Upper lobe of left lung (tissue), 4 donors: ENCODE measurements at regions not wholly inside any gene's neighbourhood (a gene's known extent, or its start where the extent isn't known, plus 50 kb on each side); places are given as distances from the start of the nearest gene placed in this dataset.
"Not testable (repeated sequence)": the region's sequence is repeated elsewhere in the genome, so short reads cannot be mapped to it uniquely, and the experiment has no call there.

ENCODE experiments used
- EP300 ChIP-seq, 4 donors: sonication (generic); formaldehyde crosslinking; IDR thresholded peaks; one replicate each; pipeline ENCODE4 v1.5.1; 2017; ENCODE audit warnings: antibody characterized with exemption in 4 of 4, control low read depth in 2 of 4
- POLR2A ChIP-seq, 4 donors: fragments of 450-650 bp; IDR thresholded peaks; one replicate each; pipeline ENCODE4 v1.5.1; 2016 to 2017; ENCODE audit warnings: antibody characterized with exemption in 4 of 4, mild to moderate bottlenecking in 2 of 4
- POLR2AphosphoS5 ChIP-seq, 2 donors: sonication (generic); formaldehyde crosslinking; IDR thresholded peaks; one replicate each; pipeline ENCODE4 v1.5.1; 2017; ENCODE audit warnings: antibody characterized with exemption in 2 of 2
- TF ChIP-seq, protein P1 (sequence below), 6 experiments: fragments of 450-650 bp in 4 of 6; fragments of 200-600 bp in 2 of 6; sonication (generic) in 2 of 6; IDR thresholded peaks; one replicate each; pipeline ENCODE4 v1.5.1; 2016 to 2019; ENCODE audit warnings: antibody characterized with exemption in 6 of 6

DNA sequence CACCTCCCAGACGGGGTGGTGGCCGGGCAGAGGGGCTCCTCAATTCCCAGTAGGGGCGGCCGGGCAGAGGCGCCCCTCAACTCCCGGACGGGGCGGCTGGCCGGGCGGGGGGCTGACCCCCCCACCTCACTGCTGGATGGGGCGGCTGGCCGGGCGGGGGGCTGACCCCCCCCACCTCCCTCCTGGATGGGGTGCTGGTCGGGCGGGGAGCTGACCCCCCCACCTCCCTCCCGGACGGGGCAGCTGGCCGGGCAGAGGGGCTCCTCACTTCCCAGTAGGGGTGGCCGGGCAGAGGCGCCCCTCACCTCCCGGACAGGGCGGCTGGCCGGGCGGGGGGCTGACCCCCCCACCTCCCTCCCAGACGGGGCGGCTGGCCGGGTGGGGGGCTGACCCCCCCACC is 148.8 kb upstream of the CCZ1B start:
- TF ChIP-seq, protein P1, sequence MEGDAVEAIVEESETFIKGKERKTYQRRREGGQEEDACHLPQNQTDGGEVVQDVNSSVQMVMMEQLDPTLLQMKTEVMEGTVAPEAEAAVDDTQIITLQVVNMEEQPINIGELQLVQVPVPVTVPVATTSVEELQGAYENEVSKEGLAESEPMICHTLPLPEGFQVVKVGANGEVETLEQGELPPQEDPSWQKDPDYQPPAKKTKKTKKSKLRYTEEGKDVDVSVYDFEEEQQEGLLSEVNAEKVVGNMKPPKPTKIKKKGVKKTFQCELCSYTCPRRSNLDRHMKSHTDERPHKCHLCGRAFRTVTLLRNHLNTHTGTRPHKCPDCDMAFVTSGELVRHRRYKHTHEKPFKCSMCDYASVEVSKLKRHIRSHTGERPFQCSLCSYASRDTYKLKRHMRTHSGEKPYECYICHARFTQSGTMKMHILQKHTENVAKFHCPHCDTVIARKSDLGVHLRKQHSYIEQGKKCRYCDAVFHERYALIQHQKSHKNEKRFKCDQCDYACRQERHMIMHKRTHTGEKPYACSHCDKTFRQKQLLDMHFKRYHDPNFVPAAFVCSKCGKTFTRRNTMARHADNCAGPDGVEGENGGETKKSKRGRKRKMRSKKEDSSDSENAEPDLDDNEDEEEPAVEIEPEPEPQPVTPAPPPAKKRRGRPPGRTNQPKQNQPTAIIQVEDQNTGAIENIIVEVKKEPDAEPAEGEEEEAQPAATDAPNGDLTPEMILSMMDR (IDR thresholded peaks at IDR 0.05): not testable (repeated sequence)
- not testable (repeated sequence) for TF ChIP-seq POLR2A, POLR2AphosphoS5, EP300 (IDR thresholded peaks at IDR 0.05)
